ENCODE measurements at regions not wholly inside any gene's neighbourhood (a gene's known extent, or its start where the extent isn't known, plus 50 kb on each side); places are given as distances from the start of the nearest gene placed in this dataset.

DNA sequence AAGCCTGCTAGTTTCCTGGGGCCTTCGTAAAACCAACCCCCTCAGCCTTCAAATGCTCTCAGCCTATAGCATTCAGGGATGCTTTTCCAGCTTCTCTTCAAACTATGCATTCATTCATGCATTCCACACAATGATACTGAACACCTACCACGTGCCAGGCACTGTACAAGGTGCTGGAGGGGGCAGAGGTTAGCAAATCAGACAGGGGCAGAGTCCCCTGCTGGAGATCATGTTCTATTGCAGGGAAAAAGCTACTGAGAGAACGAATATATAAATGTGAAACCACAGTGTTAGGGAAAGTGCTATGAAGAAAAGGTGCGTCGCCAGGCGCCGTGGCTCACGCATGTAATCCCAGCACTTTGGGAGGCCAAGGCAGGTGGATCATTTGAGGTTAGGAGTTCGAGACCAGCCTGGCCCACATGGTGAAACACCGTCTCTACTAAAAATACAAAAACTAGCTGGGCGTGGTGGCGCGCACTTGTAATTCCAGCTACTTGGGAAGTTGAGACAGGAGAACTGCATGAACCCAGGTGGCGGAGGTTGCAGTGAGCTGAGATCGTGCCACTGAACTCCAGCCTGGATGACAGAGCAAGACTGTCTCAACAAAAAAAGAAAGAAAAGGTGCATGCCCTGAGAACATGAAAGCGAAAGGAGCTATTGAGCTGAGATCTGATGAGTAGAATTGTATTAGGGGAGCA, 64.6 kb upstream of the CALN1 start:
- no TSS peak for BruUV-seq (replicated peaks)
- Histone ChIP-seq H3K36me3 (ENCODE audit: control insufficient read depth in 2 of 2, extremely low read depth in 1 of 2, insufficient read depth in 2 of 2, low read length in 2 of 2) (no peaks in the 10 kb centered on the region), H4K20me1 (replicated peaks; ENCODE audit: control insufficient read depth, extremely low read depth, insufficient read depth, low read length) (no peaks in the 10 kb centered on the region), H3K9me1 (replicated peaks; ENCODE audit: control insufficient read depth, extremely low read depth, insufficient read depth, low read length) (no peaks in the 10 kb centered on the region), H3K4me3 (replicated peaks in 1 of 3; ENCODE audit: insufficient read depth in 1 of 3, low read depth in 1 of 3, low read length in 3 of 3) (no peak overlapping the region), H3K4me1 (ENCODE audit: control insufficient read depth, extremely low read depth, insufficient read depth, low read length) (no peaks in the 10 kb centered on the region), H3K27me3 (ENCODE audit: control insufficient read depth in 2 of 2, insufficient read depth in 2 of 2, low read length in 2 of 2) (no peaks in the 10 kb centered on the region), H3K4me2 (ENCODE audit: insufficient read depth, low read length) (no peak overlapping the region), H3K79me2 (ENCODE audit: control insufficient read depth, insufficient read depth, low read length) (no peaks in the 10 kb centered on the region), H3K9ac (replicated peaks; ENCODE audit: extremely low read depth, insufficient read depth, low read length) (no peak overlapping the region), H3K9me3 (replicated peaks; ENCODE audit: control insufficient read depth, insufficient read depth, low read length) (no peaks in the 10 kb centered on the region), H3K27ac (ENCODE audit: insufficient read depth, low read depth, low read length) (no peak overlapping the region), H2AFZ (ENCODE audit: low read depth, low read length) (no peak overlapping the region)
- intact Hi-C loops (cut with micrococcal nuclease) = no loop called here
- TF ChIP-seq GATA2 (IDR thresholded peaks at IDR 0.05; ENCODE audit: insufficient read depth, insufficient read length, low read depth, low read length) (no peak), MYC (IDR thresholded peaks at IDR 0.05; ENCODE audit: low read depth, low read length) (no peak)
- TF ChIP-seq, protein P1, sequence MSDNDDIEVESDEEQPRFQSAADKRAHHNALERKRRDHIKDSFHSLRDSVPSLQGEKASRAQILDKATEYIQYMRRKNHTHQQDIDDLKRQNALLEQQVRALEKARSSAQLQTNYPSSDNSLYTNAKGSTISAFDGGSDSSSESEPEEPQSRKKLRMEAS (IDR thresholded peaks at IDR 0.05; ENCODE audit: insufficient read depth, insufficient read length) = no peak
- FAIRE-seq = no peak
- ChIA-PET POLR2A (no interaction called here), CTCF (no interaction called here)
- no peak for DNase-seq (ENCODE audit: low read depth, low spot score)
- dilution Hi-C loops (cut with MboI; ENCODE audit: extremely low pct_ligation_motif_present, low sequenced_read_pairs) = no loop called here

DNA sequence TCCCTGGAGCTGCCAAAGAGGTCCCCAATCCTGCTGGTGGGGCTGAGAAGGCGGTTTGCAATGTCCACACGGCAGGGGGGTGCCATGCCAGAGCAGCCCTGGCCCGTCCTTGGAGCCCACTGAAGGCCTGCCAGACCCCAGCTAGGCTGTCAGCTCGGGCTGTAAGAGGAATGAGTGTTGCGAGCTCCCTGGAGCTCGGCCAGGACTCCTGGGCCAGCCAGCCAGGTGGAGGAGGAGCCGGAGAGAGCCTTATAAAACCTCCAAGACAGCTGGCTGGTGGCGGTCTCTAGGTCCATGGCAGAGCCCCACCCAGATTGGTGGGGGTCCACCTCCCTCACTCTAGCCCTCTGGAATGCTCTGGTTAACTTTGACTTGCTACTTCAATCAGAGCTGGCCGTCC, 55.1 kb upstream of the CALN1 start:
- TF ChIP-seq MYC (IDR thresholded peaks at IDR 0.05; ENCODE audit: low read depth, low read length) = no peak
- no peak for TF ChIP-seq JUN (IDR thresholded peaks at IDR 0.05; ENCODE audit: borderline replicate concordance, insufficient read depth, insufficient read length, low read depth)
- TF ChIP-seq, protein P1 (IDR thresholded peaks at IDR 0.05; ENCODE audit: insufficient read depth, insufficient read length) = no peak
- no peak for TF ChIP-seq POLR2A (IDR thresholded peaks at IDR 0.05; ENCODE audit: low read depth, low read length)
- dilution Hi-C loops (cut with MboI; ENCODE audit: extremely low pct_ligation_motif_present, low sequenced_read_pairs) = no loop called here

More for the DNA sequence above, 55.1 kb upstream of the CALN1 start:
- H3K27me3 ChIP-seq (ENCODE audit: control insufficient read depth in 2 of 2, insufficient read depth in 2 of 2, low read length in 2 of 2) = no peaks in the 10 kb centered on the region
- H3K9ac ChIP-seq (replicated peaks; ENCODE audit: extremely low read depth, insufficient read depth, low read length) = no peak overlapping the region
- ChIA-PET POLR2A (no interaction called here), CTCF (no interaction called here)
- no peak for DNase-seq (ENCODE audit: low read depth, low spot score)
- no peak overlapping the region for H3K4me3 ChIP-seq (replicated peaks in 1 of 3; ENCODE audit: insufficient read depth in 1 of 3, low read depth in 1 of 3, low read length in 3 of 3)
- BruUV-seq (replicated peaks) = no TSS peak
- H3K9me1 ChIP-seq (replicated peaks; ENCODE audit: control insufficient read depth, extremely low read depth, insufficient read depth, low read length) = no peaks in the 10 kb centered on the region
- H3K36me3 ChIP-seq (ENCODE audit: control insufficient read depth in 2 of 2, extremely low read depth in 1 of 2, insufficient read depth in 2 of 2, low read length in 2 of 2) = no peaks in the 10 kb centered on the region
- no peaks in the 10 kb centered on the region for H4K20me1 ChIP-seq (replicated peaks; ENCODE audit: control insufficient read depth, extremely low read depth, insufficient read depth, low read length)
- no peak overlapping the region for H3K27ac ChIP-seq (ENCODE audit: insufficient read depth, low read depth, low read length)
- H3K79me2 ChIP-seq (ENCODE audit: control insufficient read depth, insufficient read depth, low read length) = no peaks in the 10 kb centered on the region
- no peak overlapping the region for H2AFZ ChIP-seq (ENCODE audit: low read depth, low read length)
- H3K4me1 ChIP-seq (ENCODE audit: control insufficient read depth, extremely low read depth, insufficient read depth, low read length) = no peaks in the 10 kb centered on the region
- intact Hi-C loops (cut with micrococcal nuclease) = no loop called here
- FAIRE-seq = no peak
- no peak overlapping the region for H3K4me2 ChIP-seq (ENCODE audit: insufficient read depth, low read length)
- peaks cover 1% of the 10 kb centered on the region for H3K9me3 ChIP-seq (replicated peaks; ENCODE audit: control insufficient read depth, insufficient read depth, low read length)

Data from endothelial cell of umbilical vein (primary cell).